GM18526 (cell line): ENCODE measurements at regions not wholly inside any gene's neighbourhood (a gene's known extent, or its start where the extent isn't known, plus 50 kb on each side); places are given as distances from the start of the nearest gene placed in this dataset.

Experiments
- POLR2A ChIP-seq: IDR thresholded peaks from 3 replicates; pipeline ENCODE4 v1.6.1; 2011; ENCODE audit not compliant: insufficient read length; ENCODE audit errors: extremely low read depth

GRCh38 chr3:107100573-107100972, 276.7 kb upstream of the CCDC54 start:
- TF ChIP-seq POLR2A = no peak

GRCh38 chr3:107103786-107104185, 273.5 kb upstream of the CCDC54 start:
- TF ChIP-seq POLR2A = no peak

- TF ChIP-seq POLR2A = no peak
These were observed 270.9 kb upstream of the CCDC54 start for GRCh38 chr3:107106316-107106715.

DNA sequence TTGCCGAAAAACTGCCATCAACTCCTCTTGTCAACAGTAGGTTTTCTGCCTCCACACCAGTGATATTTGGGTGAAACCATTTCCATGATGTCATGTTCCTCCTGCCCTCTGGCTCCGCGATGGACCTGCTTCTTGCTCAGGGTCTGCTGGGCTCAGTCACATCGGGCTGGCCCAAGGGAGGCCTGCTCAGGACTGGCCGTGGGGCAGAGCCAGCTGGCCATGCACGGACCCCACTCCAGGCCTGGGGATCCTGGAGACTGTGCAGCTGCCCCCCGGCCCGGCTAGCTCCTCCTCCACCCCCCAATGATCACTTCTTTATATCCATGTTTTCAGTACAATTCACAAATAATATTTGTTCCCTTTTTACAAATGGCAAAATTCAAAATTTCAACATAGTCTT, 270.3 kb upstream of the CCDC54 start:
- no peak for TF ChIP-seq POLR2A

DNA sequence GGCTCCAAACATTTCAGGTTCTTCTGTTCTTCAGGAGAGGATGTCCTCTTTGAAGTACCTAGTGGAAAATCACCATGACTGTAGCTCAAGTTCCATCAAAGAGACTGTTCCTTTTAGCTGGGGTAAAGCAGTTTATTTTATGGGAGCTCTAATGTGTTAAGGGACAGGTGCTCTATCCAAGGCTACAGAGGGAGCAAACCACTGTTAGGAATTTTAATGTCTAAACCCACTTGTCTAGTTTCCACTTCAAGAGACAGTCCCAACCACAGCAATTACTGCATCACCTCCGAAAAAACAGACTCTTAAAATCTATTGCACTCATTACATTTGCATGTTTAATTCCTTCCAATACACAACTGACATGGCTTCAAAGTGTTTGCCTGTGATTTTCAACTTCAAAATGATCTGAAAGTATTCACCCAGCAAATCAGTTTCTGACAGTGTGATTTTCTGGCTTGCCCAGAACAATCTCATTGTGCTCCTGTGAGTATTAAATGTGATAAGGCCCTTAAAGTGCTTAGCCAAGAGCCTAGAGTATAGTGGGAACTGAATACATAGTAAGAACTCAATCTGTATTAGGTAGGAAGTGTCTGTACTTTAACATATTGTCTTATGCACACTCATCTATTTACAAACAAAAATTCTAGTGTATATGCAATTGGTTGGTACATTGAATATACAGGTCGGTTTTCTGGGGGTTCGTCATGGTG, 266.5 kb upstream of the CCDC54 start:
- TF ChIP-seq POLR2A = no peak

DNA sequence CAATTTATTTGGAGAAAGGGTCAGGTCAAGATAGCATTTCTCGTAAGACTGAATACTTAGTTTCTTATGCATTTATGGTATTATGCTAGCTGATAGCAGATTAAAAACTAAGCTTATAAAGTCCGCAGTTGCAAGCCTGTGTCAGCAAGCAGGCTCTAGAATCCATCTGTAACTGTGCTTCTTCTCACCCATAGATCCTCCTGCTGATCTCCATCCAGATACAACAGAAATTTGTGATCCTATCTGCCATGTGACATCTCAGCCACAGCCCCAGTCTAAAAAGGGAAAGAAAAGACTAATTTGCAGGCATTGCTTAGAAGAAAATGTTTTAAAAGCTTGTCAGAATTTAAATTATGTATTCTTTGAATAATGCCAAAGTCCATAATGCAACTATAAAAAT, 265.4 kb upstream of the CCDC54 start:
- TF ChIP-seq POLR2A = no peak

DNA sequence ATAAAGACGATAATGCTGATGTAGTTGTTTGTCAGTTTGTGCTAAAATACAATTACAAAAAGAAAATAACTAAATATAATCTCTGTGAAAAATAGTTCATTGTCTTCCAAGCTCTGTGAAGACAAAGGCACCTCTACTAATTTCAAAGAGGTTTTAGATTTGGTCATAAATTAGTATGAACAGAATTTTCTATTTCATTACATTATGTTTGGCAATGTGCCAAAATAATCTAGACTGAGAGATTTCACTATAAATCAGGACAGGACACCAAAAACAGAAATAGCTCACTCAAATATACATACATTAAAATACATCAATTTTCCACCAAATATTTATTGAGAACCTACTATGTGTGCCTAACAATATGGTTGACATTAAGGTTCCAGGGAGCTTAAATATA, 264.9 kb upstream of the CCDC54 start:
- no peak for TF ChIP-seq POLR2A

- TF ChIP-seq POLR2A = no peak
These were observed 261.0 kb upstream of the CCDC54 start for GRCh38 chr3:107116251-107116650.

- TF ChIP-seq POLR2A = no peak
These were observed 260.1 kb upstream of the CCDC54 start for GRCh38 chr3:107117156-107117555.

GRCh38 chr3:107117922-107118536, 259.2 kb upstream of the CCDC54 start:
- no peak for TF ChIP-seq POLR2A

- TF ChIP-seq POLR2A = no peak
These were observed 252.4 kb upstream of the CCDC54 start for GRCh38 chr3:107124885-107125284.

DNA sequence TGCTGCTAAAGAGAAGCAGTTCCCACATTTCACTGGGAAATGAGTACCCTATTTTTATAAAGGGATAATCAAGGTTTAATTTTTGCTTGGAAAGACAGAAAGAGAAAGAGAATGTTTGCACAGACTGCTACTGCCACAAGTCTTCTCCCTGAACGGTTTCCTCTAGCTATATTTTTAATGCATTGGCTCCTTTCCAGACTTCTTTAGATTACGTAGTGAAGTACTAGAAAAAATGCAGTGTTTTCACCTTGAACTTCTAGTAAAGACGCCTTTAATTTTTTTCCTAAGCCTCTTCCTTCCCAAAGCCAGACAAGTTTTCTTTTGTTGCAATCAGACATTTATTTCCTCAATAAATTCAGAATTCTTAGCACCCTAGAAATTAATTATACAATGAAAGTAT, 248.3 kb upstream of the CCDC54 start:
- TF ChIP-seq POLR2A = no peak

- TF ChIP-seq POLR2A = no peak
These were observed 247.0 kb upstream of the CCDC54 start for GRCh38 chr3:107130089-107130700.

DNA sequence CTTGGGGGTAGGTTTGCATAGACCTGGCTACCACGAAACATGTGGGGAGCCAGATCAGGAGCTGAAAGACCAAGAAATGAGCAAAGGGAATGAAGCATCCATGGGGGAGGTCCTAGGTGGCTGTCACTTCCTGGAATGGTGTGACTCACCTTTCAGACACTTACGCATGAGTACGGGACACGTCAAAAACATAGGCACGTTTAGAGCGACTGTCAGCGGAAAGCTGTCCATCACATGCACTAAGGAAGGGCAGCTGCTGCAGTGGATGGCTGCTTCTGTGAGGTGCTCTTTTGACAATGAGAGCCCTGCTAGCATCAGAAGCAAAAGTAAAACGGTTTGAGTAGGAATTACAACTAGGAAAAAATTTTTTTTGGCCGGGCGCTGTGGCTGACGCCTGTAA, 244.6 kb upstream of the CCDC54 start:
- no peak for TF ChIP-seq POLR2A

DNA sequence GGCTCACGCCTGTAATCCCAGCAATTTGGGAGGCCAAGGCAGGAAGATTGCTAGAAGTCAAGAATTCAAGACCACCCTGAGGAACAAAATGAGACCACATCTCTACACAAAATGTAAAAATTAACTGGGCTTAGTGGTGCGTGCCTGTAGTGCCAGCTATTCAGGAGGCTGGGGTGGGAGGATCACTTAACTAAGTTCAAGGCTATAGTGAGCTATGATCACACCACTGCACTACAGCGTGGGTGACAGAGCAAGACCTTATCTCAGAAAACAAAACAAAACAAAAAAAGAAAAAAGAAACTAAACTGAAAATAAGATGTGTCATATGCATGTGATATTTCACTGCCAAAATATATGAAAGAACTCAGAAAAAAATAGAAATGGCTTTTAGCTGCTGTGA, 243.3 kb upstream of the CCDC54 start:
- no peak for TF ChIP-seq POLR2A

GRCh38 chr3:107142171-107142570, 235.1 kb upstream of the CCDC54 start:
- TF ChIP-seq POLR2A = no peak
